ENCODE measurements at regions not wholly inside any gene's neighbourhood (a gene's known extent, or its start where the extent isn't known, plus 50 kb on each side); places are given as distances from the start of the nearest gene placed in this dataset.

- TF ChIP-seq CTCF (IDR thresholded peaks at IDR 0.05; ENCODE audit: insufficient read depth, low read depth, low read length) (no peak), EZH2 (IDR thresholded peaks at IDR 0.05; ENCODE audit: insufficient read depth, low read length) (no peak)
Observed at GRCh38 chr3:17808994-17809393, 66.6 kb upstream of the TBC1D5 start.

Measured in astrocyte (in vitro differentiated cells and primary cell).